PC-9 (cell line): ENCODE measurements at regions not wholly inside any gene's neighbourhood (a gene's known extent, or its start where the extent isn't known, plus 50 kb on each side); places are given as distances from the start of the nearest gene placed in this dataset.

Experiments used
- BruUV-seq: library from RNA; stranded (reverse); fragments of 400-500 nt; replicated peaks from 2 replicates; lab custom pipeline; 2021; lab: Mats Ljungman, UMichigan
- CTCF ChIA-PET: fragments of 300-600 bp; sonication (Branson Sonifier 250); formaldehyde crosslinking; loops from one replicate; lab custom pipeline; 2022; ENCODE audit warnings: antibody characterized with exemption; lab: Charles Lee
- POLR2A ChIA-PET: fragments of 300-600 bp; sonication (Branson Sonifier 250); formaldehyde crosslinking; loops from one replicate; lab custom pipeline; 2022; ENCODE audit warnings: antibody characterized with exemption; ENCODE audit not compliant: unreplicated experiment; lab: Charles Lee
- DNase-seq, 2 experiments: peaks; one replicate each; pipeline versions ENCODE4 v3.0.0 to v3.0.0-alpha.2; 2015 to 2022; ENCODE audit warnings: mixed read lengths in 1 of 2
- H2AFZ ChIP-seq: fragments of 200-600 bp; sonication (generic); 2 replicates; pipeline ENCODE4 v1.8.1; 2017; ENCODE audit warnings: antibody characterized with exemption
- H3F3A ChIP-seq: fragments of 200-600 bp; sonication (generic); 2 replicates; pipeline ENCODE4 v1.8.1; 2017; ENCODE audit warnings: antibody characterized with exemption, mild to moderate bottlenecking, low read depth; ENCODE audit not compliant: insufficient read depth
- H3K27ac ChIP-seq: fragments of 200-600 bp; sonication (generic); 2 replicates; pipeline ENCODE4 v1.6.1; 2016; ENCODE audit warnings: mixed run types
- H3K27me3 ChIP-seq: fragments of 200-600 bp; sonication (generic); 2 replicates; pipeline ENCODE4 v1.6.1; 2016; ENCODE audit warnings: low read depth, mixed run types; ENCODE audit not compliant: insufficient read depth
- H3K36me3 ChIP-seq: fragments of 200-600 bp; sonication (generic); 2 replicates; pipeline ENCODE4 v1.6.1; 2016; ENCODE audit warnings: low read depth, mixed run types
- H3K4me1 ChIP-seq: fragments of 200-600 bp; sonication (generic); replicated peaks from 2 replicates; pipeline ENCODE4 v1.6.1; 2016; ENCODE audit warnings: mixed run types; ENCODE audit not compliant: insufficient read depth
- H3K4me2 ChIP-seq: fragments of 200-600 bp; sonication (generic); 2 replicates; pipeline ENCODE4 v1.6.1; 2017; ENCODE audit warnings: mixed run types
- H3K4me3 ChIP-seq: fragments of 200-600 bp; sonication (generic); 2 replicates; pipeline ENCODE4 v1.6.1; 2016; ENCODE audit warnings: mixed run types
- H3K79me2 ChIP-seq: fragments of 200-600 bp; sonication (generic); 2 replicates; pipeline ENCODE4 v1.6.1; 2017; ENCODE audit warnings: low read depth, mixed run types
- H3K9me2 ChIP-seq: fragments of 200-600 bp; sonication (generic); 2 replicates; pipeline ENCODE4 v1.8.1; 2017; ENCODE audit warnings: mild to moderate bottlenecking; ENCODE audit not compliant: insufficient read depth
- H3K9me3 ChIP-seq: fragments of 200-600 bp; sonication (generic); 2 replicates; pipeline ENCODE4 v1.8.1; 2016; ENCODE audit warnings: low read depth; ENCODE audit not compliant: insufficient read depth
- H4K20me1 ChIP-seq: fragments of 200-600 bp; sonication (generic); 2 replicates; pipeline ENCODE4 v1.8.1; 2017; ENCODE audit not compliant: insufficient read depth
- CTCF ChIP-seq: fragments of 200-600 bp; sonication (generic); conservative IDR thresholded peaks from 2 replicates; pipeline ENCODE4 v1.6.1; 2017; ENCODE audit warnings: mixed run types, antibody characterized with exemption, mild to moderate bottlenecking, moderate library complexity
- EZH2 ChIP-seq: fragments of 200-600 bp; sonication (generic); IDR thresholded peaks from 2 replicates; pipeline ENCODE4 v1.8.0; 2017; ENCODE audit warnings: antibody characterized with exemption, low read depth
- intact Hi-C: fragments of 100-400 bp; cut with micrococcal nuclease; formaldehyde crosslinking; loops from one replicate; pipeline ENCODE4 v1.10.0; 2022; ENCODE audit not compliant: unreplicated experiment

DNA sequence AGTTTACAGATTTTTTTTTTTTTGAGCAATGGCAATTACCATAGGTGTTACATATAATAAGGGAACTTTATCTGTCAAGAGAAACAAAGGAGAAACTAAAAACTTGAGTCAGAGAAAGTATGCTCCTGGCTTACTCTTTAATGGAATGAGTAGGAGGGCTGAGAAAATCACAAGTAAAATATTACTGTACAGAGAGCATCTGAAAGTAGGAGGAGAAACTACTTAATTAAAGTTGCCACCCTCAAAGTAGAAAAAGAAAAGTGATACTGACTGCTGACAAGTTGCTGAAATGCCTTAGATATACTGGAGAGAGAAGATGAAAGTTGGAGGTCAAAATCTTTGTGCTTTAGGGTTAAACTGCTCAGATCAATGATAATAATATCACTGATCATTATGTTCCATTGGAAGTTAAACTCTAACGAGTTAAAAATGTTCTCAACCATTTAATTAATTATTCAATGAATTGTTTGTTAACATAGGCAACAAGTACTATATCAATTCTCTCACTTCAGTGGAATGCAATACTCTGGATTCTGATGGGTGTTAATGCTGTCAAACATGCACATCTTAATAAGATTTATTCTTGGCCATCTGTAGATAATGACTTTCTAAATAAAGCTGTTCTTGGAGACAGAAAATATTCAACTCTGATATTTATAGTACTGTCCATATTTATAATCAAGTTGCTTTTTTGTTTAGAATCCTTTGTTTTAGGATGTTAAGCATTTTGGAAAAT is 61.2 kb upstream of the CAMK2D start:
- no TSS peak for BruUV-seq

GRCh38 chr4:113821856-113822255 is 60.3 kb upstream of the CAMK2D start:
- no peak for DNase-seq

More for the DNA sequence above, 61.2 kb upstream of the CAMK2D start:
- H3K4me2 ChIP-seq = no peak overlapping the region
- intact Hi-C loops = no loop called here
- H3K27ac ChIP-seq = no peak overlapping the region
- H3K79me2 ChIP-seq = no peaks in the 10 kb centered on the region
- no peaks in the 10 kb centered on the region for H4K20me1 ChIP-seq
- POLR2A ChIA-PET = no interaction called here
- CTCF ChIA-PET = no interaction called here
- no peaks in the 10 kb centered on the region for H3K4me1 ChIP-seq
- DNase-seq = no peak
- TF ChIP-seq CTCF (no peak), EZH2 (no peak)
- H3K4me3 ChIP-seq = no peak overlapping the region
- H3K27me3 ChIP-seq = no peaks in the 10 kb centered on the region
- no peaks in the 10 kb centered on the region for H3K36me3 ChIP-seq
- H3K9me2 ChIP-seq = no peaks in the 10 kb centered on the region
- no peak overlapping the region for H2AFZ ChIP-seq
- no peaks in the 10 kb centered on the region for H3K9me3 ChIP-seq
- no peaks in the 10 kb centered on the region for H3F3A ChIP-seq

DNA sequence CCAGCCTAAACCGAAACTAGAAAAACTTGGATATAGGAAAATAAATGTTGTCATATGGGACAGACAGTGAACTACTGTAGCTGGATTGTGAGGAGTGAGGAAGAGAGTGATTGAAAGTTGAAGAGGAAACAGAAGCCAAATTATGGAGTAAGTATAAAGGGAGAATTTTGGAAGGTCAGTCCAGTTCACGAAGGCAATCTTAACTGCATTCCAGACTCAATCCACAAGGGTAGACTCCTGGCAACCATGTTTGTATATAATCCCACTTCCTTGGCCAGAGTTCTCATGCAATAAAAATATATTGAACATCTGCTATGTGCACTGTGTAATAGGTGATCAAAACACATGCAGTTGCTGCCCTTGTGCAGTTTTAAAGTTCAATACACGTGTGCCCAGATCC is 58.6 kb upstream of the CAMK2D start:
- Histone ChIP-seq H2AFZ (no peak overlapping the region), H3K4me1 (no peaks in the 10 kb centered on the region), H4K20me1 (no peaks in the 10 kb centered on the region), H3K27ac (no peak overlapping the region), H3K27me3 (no peaks in the 10 kb centered on the region), H3K79me2 (no peaks in the 10 kb centered on the region), H3K9me2 (no peaks in the 10 kb centered on the region), H3K4me2 (no peak overlapping the region), H3F3A (no peaks in the 10 kb centered on the region), H3K4me3 (no peak overlapping the region), H3K9me3 (no peaks in the 10 kb centered on the region), H3K36me3 (no peaks in the 10 kb centered on the region)
- TF ChIP-seq EZH2 = no peak
- no peak for TF ChIP-seq CTCF
- intact Hi-C loops = no loop called here
- no peak for DNase-seq
- CTCF ChIA-PET = no interaction called here
- BruUV-seq = no TSS peak
- POLR2A ChIA-PET = no interaction called here

More at GRCh38 chr4:113821856-113822255, 60.3 kb upstream of the CAMK2D start:
- Histone ChIP-seq H3K27ac (no peak overlapping the region), H3K9me2 (no peaks in the 10 kb centered on the region), H3K36me3 (no peaks in the 10 kb centered on the region), H4K20me1 (no peaks in the 10 kb centered on the region), H2AFZ (no peak overlapping the region), H3K4me3 (no peak overlapping the region), H3K9me3 (no peaks in the 10 kb centered on the region), H3K79me2 (no peaks in the 10 kb centered on the region), H3K4me1 (no peaks in the 10 kb centered on the region), H3K4me2 (no peak overlapping the region), H3F3A (no peaks in the 10 kb centered on the region), H3K27me3 (no peaks in the 10 kb centered on the region)
- intact Hi-C loops = no loop called here
- CTCF ChIA-PET = no interaction called here
- no peak for TF ChIP-seq CTCF
- TF ChIP-seq EZH2 = no peak
- no TSS peak for BruUV-seq
- POLR2A ChIA-PET = no interaction called here
